ENCODE measurements at regions not wholly inside any gene's neighbourhood (a gene's known extent, or its start where the extent isn't known, plus 50 kb on each side); places are given as distances from the start of the nearest gene placed in this dataset.

- TF ChIP-seq CTCF (IDR thresholded peaks at IDR 0.05; ENCODE audit: insufficient read depth, low read length) (no peak), POLR2AphosphoS5 (IDR thresholded peaks at IDR 0.05; ENCODE audit: low read depth) (no peak)
These were observed 111.4 kb upstream of the CACUL1 start for GRCh38 chr10:118865998-118866693.
